ENCODE measurements at regions not wholly inside any gene's neighbourhood (a gene's known extent, or its start where the extent isn't known, plus 50 kb on each side); places are given as distances from the start of the nearest gene placed in this dataset.

- Histone ChIP-seq H2AFZ (ENCODE audit: control insufficient read depth, low read length) (no peak overlapping the region), H3K9me1 (ENCODE audit: control insufficient read depth, extremely low read depth, insufficient read depth, low read length) (no peaks in the 10 kb centered on the region), H3K4me3 (ENCODE audit: control insufficient read depth in 2 of 3, extremely low read depth in 1 of 3, insufficient read depth in 2 of 3, low read depth in 1 of 3, low read length in 3 of 3) (no peak overlapping the region), H3K9me3 (ENCODE audit: control insufficient read depth, low read depth, low read length) (no peaks in the 10 kb centered on the region), H3K4me2 (ENCODE audit: control insufficient read depth, extremely low read depth, insufficient read depth, low read depth, low read length) (no peak overlapping the region), H3K4me1 (ENCODE audit: control insufficient read depth, extremely low read depth, insufficient read depth, low read length) (no peaks in the 10 kb centered on the region), H3K27me3 (ENCODE audit: control insufficient read depth, extremely low read depth, insufficient read depth, low read length) (no peaks in the 10 kb centered on the region), H3K9ac (ENCODE audit: control insufficient read depth, extremely low read depth, insufficient read depth, low read length) (no peak overlapping the region), H3K27ac (ENCODE audit: control insufficient read depth, insufficient read depth, low read length) (no peak overlapping the region), H4K20me1 (ENCODE audit: control insufficient read depth, extremely low read depth, insufficient read depth, low read length) (no peaks in the 10 kb centered on the region), H3K79me2 (ENCODE audit: control insufficient read depth, insufficient read depth, low read length) (no peaks in the 10 kb centered on the region), H3K36me3 (ENCODE audit: control insufficient read depth in 2 of 2, extremely low read depth in 1 of 2, insufficient read depth in 2 of 2, low read length in 2 of 2) (no peaks in the 10 kb centered on the region)
- dilution Hi-C loops (cut with MboI; ENCODE audit: extremely low pct_ligation_motif_present, low sequenced_read_pairs) = no loop called here
- FAIRE-seq = peak; percentile 70
- DNase-seq (ENCODE audit: low read depth, low spot score) = peak; percentile 7
- no peak for TF ChIP-seq EZH2 (IDR thresholded peaks at IDR 0.05; ENCODE audit: low read length)
- TF ChIP-seq, protein P1, sequence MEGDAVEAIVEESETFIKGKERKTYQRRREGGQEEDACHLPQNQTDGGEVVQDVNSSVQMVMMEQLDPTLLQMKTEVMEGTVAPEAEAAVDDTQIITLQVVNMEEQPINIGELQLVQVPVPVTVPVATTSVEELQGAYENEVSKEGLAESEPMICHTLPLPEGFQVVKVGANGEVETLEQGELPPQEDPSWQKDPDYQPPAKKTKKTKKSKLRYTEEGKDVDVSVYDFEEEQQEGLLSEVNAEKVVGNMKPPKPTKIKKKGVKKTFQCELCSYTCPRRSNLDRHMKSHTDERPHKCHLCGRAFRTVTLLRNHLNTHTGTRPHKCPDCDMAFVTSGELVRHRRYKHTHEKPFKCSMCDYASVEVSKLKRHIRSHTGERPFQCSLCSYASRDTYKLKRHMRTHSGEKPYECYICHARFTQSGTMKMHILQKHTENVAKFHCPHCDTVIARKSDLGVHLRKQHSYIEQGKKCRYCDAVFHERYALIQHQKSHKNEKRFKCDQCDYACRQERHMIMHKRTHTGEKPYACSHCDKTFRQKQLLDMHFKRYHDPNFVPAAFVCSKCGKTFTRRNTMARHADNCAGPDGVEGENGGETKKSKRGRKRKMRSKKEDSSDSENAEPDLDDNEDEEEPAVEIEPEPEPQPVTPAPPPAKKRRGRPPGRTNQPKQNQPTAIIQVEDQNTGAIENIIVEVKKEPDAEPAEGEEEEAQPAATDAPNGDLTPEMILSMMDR (optimal IDR thresholded peaks at IDR 0.05 in 1 of 3, IDR thresholded peaks at IDR 0.05 in 1 of 3, conservative IDR thresholded peaks at IDR 0.05 in 1 of 3; ENCODE audit: extremely low read depth in 1 of 3, insufficient read depth in 2 of 3, low read length in 3 of 3) = peak; percentile 80 to 84 (median 82)
These were observed 386.5 kb upstream of the DDHD1 start for GRCh38 chr14:53539489-53540126.

DNA sequence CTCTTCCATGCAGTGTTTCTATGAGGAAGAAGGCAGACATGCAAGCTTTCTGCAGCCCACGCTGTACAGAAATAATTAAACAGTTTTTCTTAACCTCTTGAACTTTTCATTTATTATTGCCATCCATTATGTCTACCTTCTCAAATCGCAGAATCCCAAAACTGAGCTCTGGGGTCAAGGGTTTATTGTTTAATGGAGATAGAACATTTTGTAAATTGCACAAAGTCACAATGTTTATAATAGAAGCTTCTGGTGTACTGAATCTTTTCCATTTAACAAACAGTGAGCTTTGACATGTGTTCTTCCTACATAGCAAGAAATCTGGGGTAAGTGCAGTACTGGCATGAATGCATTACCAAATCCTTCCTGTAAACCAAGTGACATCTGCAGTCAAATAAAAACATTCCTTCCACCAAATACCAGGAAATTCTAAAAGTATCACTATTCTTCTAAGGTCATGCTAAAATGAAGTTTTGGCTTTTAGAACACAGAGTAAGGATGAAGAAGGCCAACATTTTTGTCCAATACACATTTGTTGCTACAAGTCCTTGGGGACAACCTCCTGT, 385.3 kb upstream of the DDHD1 start:
- Histone ChIP-seq H3K4me1 (ENCODE audit: control insufficient read depth, extremely low read depth, insufficient read depth, low read length) (no peaks in the 10 kb centered on the region), H3K4me2 (ENCODE audit: control insufficient read depth, extremely low read depth, insufficient read depth, low read depth, low read length) (no peak overlapping the region), H3K9me1 (ENCODE audit: control insufficient read depth, extremely low read depth, insufficient read depth, low read length) (no peaks in the 10 kb centered on the region), H2AFZ (ENCODE audit: control insufficient read depth, low read length) (no peak overlapping the region), H3K9ac (ENCODE audit: control insufficient read depth, extremely low read depth, insufficient read depth, low read length) (no peak overlapping the region), H4K20me1 (ENCODE audit: control insufficient read depth, extremely low read depth, insufficient read depth, low read length) (no peaks in the 10 kb centered on the region), H3K36me3 (ENCODE audit: control insufficient read depth in 2 of 2, extremely low read depth in 1 of 2, insufficient read depth in 2 of 2, low read length in 2 of 2) (no peaks in the 10 kb centered on the region), H3K27ac (ENCODE audit: control insufficient read depth, insufficient read depth, low read length) (no peak overlapping the region), H3K79me2 (ENCODE audit: control insufficient read depth, insufficient read depth, low read length) (no peaks in the 10 kb centered on the region), H3K9me3 (ENCODE audit: control insufficient read depth, low read depth, low read length) (no peaks in the 10 kb centered on the region), H3K27me3 (ENCODE audit: control insufficient read depth, extremely low read depth, insufficient read depth, low read length) (no peaks in the 10 kb centered on the region), H3K4me3 (ENCODE audit: control insufficient read depth in 2 of 3, extremely low read depth in 1 of 3, insufficient read depth in 2 of 3, low read depth in 1 of 3, low read length in 3 of 3) (no peak overlapping the region)
- dilution Hi-C loops (cut with MboI; ENCODE audit: extremely low pct_ligation_motif_present, low sequenced_read_pairs) = no loop called here
- FAIRE-seq = no peak
- no peak for TF ChIP-seq EZH2 (IDR thresholded peaks at IDR 0.05; ENCODE audit: low read length)
- TF ChIP-seq, protein P1 (optimal IDR thresholded peaks at IDR 0.05 in 1 of 3, IDR thresholded peaks at IDR 0.05 in 1 of 3, conservative IDR thresholded peaks at IDR 0.05 in 1 of 3; ENCODE audit: extremely low read depth in 1 of 3, insufficient read depth in 2 of 3, low read length in 3 of 3) = no peak
- DNase-seq (ENCODE audit: low read depth, low spot score) = no peak

All from keratinocyte (primary cell).